Naive thymus-derived CD4-positive, alpha-beta T cell (primary cell): ENCODE measurements at regions not wholly inside any gene's neighbourhood (a gene's known extent, or its start where the extent isn't known, plus 50 kb on each side); places are given as distances from the start of the nearest gene placed in this dataset.

Experiments used
- ATAC-seq: fragments of 150-1000 bp; cut with Tn5 transposase; 2 replicates; pipeline ENCODE4 v1.10.0; 2021; ENCODE audit warnings: mild to moderate bottlenecking, moderate library complexity
- CTCF ChIA-PET: fragments of 350-600 bp; sonication (Branson Sonifier 250); formaldehyde crosslinking; loops from one replicate; lab custom pipeline; 2021; ENCODE audit warnings: antibody characterized with exemption; lab: Charles Lee
- POLR2A ChIA-PET: fragments of 350-600 bp; sonication (Branson Sonifier 250); formaldehyde crosslinking; loops from one replicate; lab custom pipeline; 2021; ENCODE audit warnings: antibody characterized with exemption, inconsistent platforms; lab: Charles Lee
- DNase-seq, 9 donors: peaks; one replicate each; pipeline versions ENCODE4 v3.0.0 to v3.0.0-alpha.2; 2020 to 2022; ENCODE audit warnings: mixed read lengths in 1 of 9
- H3K27ac ChIP-seq: one replicate; pipeline ENCODE4 v1.7.0; 2013; ENCODE audit warnings: mild to moderate bottlenecking, low read depth, low read length, moderate library complexity
- H3K27me3 ChIP-seq, 2 donors: one replicate each; pipeline ENCODE4 v1.7.0; 2013; ENCODE audit warnings: low read length in 2 of 2, mild to moderate bottlenecking in 2 of 2, moderate library complexity in 2 of 2; ENCODE audit not compliant: control insufficient read depth in 2 of 2, insufficient read depth in 2 of 2
- H3K36me3 ChIP-seq, 3 experiments: 1 replicate in 2 of 3; 2 replicates in 1 of 3; pipeline ENCODE4 v1.7.0; 2013; ENCODE audit warnings: low read length in 3 of 3, mild to moderate bottlenecking in 3 of 3, moderate library complexity in 1 of 3; ENCODE audit not compliant: insufficient read depth in 3 of 3, control insufficient read depth in 2 of 3
- H3K4me1 ChIP-seq, 2 donors: one replicate each; pipeline ENCODE4 v1.7.0; 2013; ENCODE audit warnings: low read length in 2 of 2, mild to moderate bottlenecking in 2 of 2, moderate library complexity in 1 of 2; ENCODE audit not compliant: control insufficient read depth in 2 of 2, insufficient read depth in 2 of 2
- H3K4me3 ChIP-seq: 2 replicates; pipeline ENCODE4 v1.7.0; 2013; ENCODE audit warnings: mild to moderate bottlenecking, low read length
- H3K9me3 ChIP-seq, 3 experiments: 1 replicate in 2 of 3; 2 replicates in 1 of 3; pipeline ENCODE4 v1.7.0; 2013; ENCODE audit warnings: low read length in 3 of 3; ENCODE audit not compliant: control insufficient read depth in 2 of 3
- H3K27ac Mint-ChIP-seq, 9 donors: one replicate each; pipeline ENCODE4 v1.8.0; 2020 to 2022; ENCODE audit warnings: mixed read lengths in 9 of 9, mild to moderate bottlenecking in 8 of 9, moderate library complexity in 5 of 9, inconsistent platforms in 2 of 9
- H3K27me3 Mint-ChIP-seq, 5 donors: one replicate each; pipeline ENCODE4 v1.8.0; 2021 to 2022; ENCODE audit warnings: mixed read lengths in 5 of 5, mild to moderate bottlenecking in 1 of 5
- H3K36me3 Mint-ChIP-seq, 5 donors: one replicate each; pipeline ENCODE4 v1.8.0; 2020 to 2022; ENCODE audit warnings: mixed read lengths in 5 of 5, mild to moderate bottlenecking in 3 of 5, inconsistent platforms in 1 of 5
- H3K4me1 Mint-ChIP-seq, 7 donors: one replicate each; pipeline ENCODE4 v1.8.0; 2020 to 2022; ENCODE audit warnings: mixed read lengths in 7 of 7, mild to moderate bottlenecking in 3 of 7, inconsistent platforms in 1 of 7
- H3K4me3 Mint-ChIP-seq, 10 donors: one replicate each; pipeline ENCODE4 v1.8.0; 2020 to 2022; ENCODE audit warnings: mild to moderate bottlenecking in 10 of 10, mixed read lengths in 10 of 10, moderate library complexity in 6 of 10, inconsistent platforms in 2 of 10
- H3K9me3 Mint-ChIP-seq, 11 donors: one replicate each; pipeline ENCODE4 v1.8.0; 2020 to 2022; ENCODE audit warnings: mixed read lengths in 11 of 11, mild to moderate bottlenecking in 4 of 11, inconsistent platforms in 1 of 11, moderate library complexity in 1 of 11
- intact Hi-C, 2 donors: fragments of 100-400 bp; cut with micrococcal nuclease; formaldehyde crosslinking; loops; one replicate each; pipeline ENCODE4 v1.15.1; 2023

GRCh38 chr9:86997156-86997555, 49.9 kb upstream of the GAS1 start:
- H3K4me1 Mint-ChIP-seq: no peaks in the 10 kb centered on the region
- H3K27me3 Mint-ChIP-seq: peaks cover 8 to 39% (median 15%) of the 10 kb centered on the region in 5 donors
- H3K4me1 ChIP-seq: no peaks in the 10 kb centered on the region
- no peak overlapping the region for H3K27ac Mint-ChIP-seq
- POLR2A ChIA-PET: no interaction called here
- no peak overlapping the region for H3K27ac ChIP-seq
- H3K4me3 ChIP-seq: no peak overlapping the region
- H3K27me3 ChIP-seq: no peaks in the 10 kb centered on the region
- H3K9me3 Mint-ChIP-seq: peaks cover 0 to 1% (median 0%) of the 10 kb centered on the region in 11 donors
- DNase-seq (no peak), ATAC-seq (no peak)
- H3K36me3 Mint-ChIP-seq: no peaks in the 10 kb centered on the region
- intact Hi-C loops: no loop called here
- no peak overlapping the region for H3K4me3 Mint-ChIP-seq
- CTCF ChIA-PET: no interaction called here
- no peaks in the 10 kb centered on the region for H3K36me3 ChIP-seq
- no peaks in the 10 kb centered on the region for H3K9me3 ChIP-seq

GRCh38 chr9:86997951-86998350, 50.6 kb upstream of the GAS1 start:
- no peaks in the 10 kb centered on the region for H3K4me1 ChIP-seq
- H3K27me3 ChIP-seq: no peaks in the 10 kb centered on the region
- DNase-seq: no peak
- peaks cover 0 to 8% (median under 1%) of the 10 kb centered on the region in 11 donors for H3K9me3 Mint-ChIP-seq
- CTCF ChIA-PET: interaction anchor here (0.6 to 0.7 kb wide), 2 partner anchors 173 to 203 kb away, joined by 3 read pairs; no protein-coding TSS in a partner anchor
- H3K27ac Mint-ChIP-seq: no peak overlapping the region
- no peak for ATAC-seq
- intact Hi-C loops: no loop called here
- no peak overlapping the region for H3K27ac ChIP-seq
- H3K36me3 Mint-ChIP-seq: no peaks in the 10 kb centered on the region
- no peaks in the 10 kb centered on the region for H3K4me1 Mint-ChIP-seq
- H3K36me3 ChIP-seq: no peaks in the 10 kb centered on the region
- POLR2A ChIA-PET: no interaction called here
- H3K27me3 Mint-ChIP-seq: peaks cover 4 to 33% (median 21%) of the 10 kb centered on the region in 5 donors
- H3K9me3 ChIP-seq: no peaks in the 10 kb centered on the region
- H3K4me3 Mint-ChIP-seq: no peak overlapping the region
- H3K4me3 ChIP-seq: no peak overlapping the region

GRCh38 chr9:87002517-87002916, 55.2 kb upstream of the GAS1 start:
- Histone ChIP-seq H3K27me3 (no peaks in the 10 kb centered on the region), H3K36me3 (no peaks in the 10 kb centered on the region), H3K9me3 (no peaks in the 10 kb centered on the region), H3K4me1 (no peaks in the 10 kb centered on the region), H3K27ac (no peak overlapping the region), H3K4me3 (no peak overlapping the region)
- POLR2A ChIA-PET: no interaction called here
- Mint-ChIP-seq H3K27me3 (peaks cover 2 to 28% (median 26%) of the 10 kb centered on the region in 5 donors), H3K9me3 (peaks cover 0 to 18% (median 1%) of the 10 kb centered on the region in 11 donors), H3K4me3 (no peak overlapping the region), H3K4me1 (no peaks in the 10 kb centered on the region), H3K36me3 (peaks cover 0 to 4% (median 0%) of the 10 kb centered on the region in 5 donors), H3K27ac (no peak overlapping the region)
- intact Hi-C loops: no loop called here
- CTCF ChIA-PET: no interaction called here
- ATAC-seq (no peak), DNase-seq (no peak)

GRCh38 chr9:87004016-87004415, 56.7 kb upstream of the GAS1 start:
- DNase-seq (no peak), ATAC-seq (no peak)
- Histone ChIP-seq H3K36me3 (no peaks in the 10 kb centered on the region), H3K27ac (no peak overlapping the region), H3K4me3 (no peak overlapping the region), H3K27me3 (no peaks in the 10 kb centered on the region), H3K9me3 (no peaks in the 10 kb centered on the region), H3K4me1 (no peaks in the 10 kb centered on the region)
- POLR2A ChIA-PET: no interaction called here
- CTCF ChIA-PET: no interaction called here
- H3K9me3 Mint-ChIP-seq: peaks cover 0 to 18% (median 1%) of the 10 kb centered on the region in 11 donors
- no peaks in the 10 kb centered on the region for H3K4me1 Mint-ChIP-seq
- no peak overlapping the region for H3K27ac Mint-ChIP-seq
- peaks cover 2 to 28% (median 22%) of the 10 kb centered on the region in 5 donors for H3K27me3 Mint-ChIP-seq
- intact Hi-C loops: no loop called here
- H3K36me3 Mint-ChIP-seq: peaks cover 0 to 4% (median 0%) of the 10 kb centered on the region in 5 donors
- no peak overlapping the region for H3K4me3 Mint-ChIP-seq

GRCh38 chr9:87006956-87007355, 59.6 kb upstream of the GAS1 start:
- H3K4me1 Mint-ChIP-seq: no peaks in the 10 kb centered on the region
- no peak overlapping the region for H3K27ac ChIP-seq
- H3K4me1 ChIP-seq: no peaks in the 10 kb centered on the region
- DNase-seq (no peak), ATAC-seq (no peak)
- H3K36me3 Mint-ChIP-seq: peaks cover 0 to 4% (median 0%) of the 10 kb centered on the region in 5 donors
- H3K27me3 ChIP-seq: no peaks in the 10 kb centered on the region
- peaks cover 0 to 32% (median 22%) of the 10 kb centered on the region in 5 donors for H3K27me3 Mint-ChIP-seq
- H3K9me3 Mint-ChIP-seq: peaks cover 0 to 18% (median 1%) of the 10 kb centered on the region in 11 donors
- no peaks in the 10 kb centered on the region for H3K36me3 ChIP-seq
- no peak overlapping the region for H3K27ac Mint-ChIP-seq
- no peaks in the 10 kb centered on the region for H3K9me3 ChIP-seq
- no peak overlapping the region for H3K4me3 ChIP-seq
- no peak overlapping the region for H3K4me3 Mint-ChIP-seq
- ChIA-PET CTCF (no interaction called here), POLR2A (no interaction called here)
- intact Hi-C loops: no loop called here

GRCh38 chr9:87007711-87008366, 60.5 kb upstream of the GAS1 start:
- H3K9me3 Mint-ChIP-seq: peaks cover 0 to 11% (median 1%) of the 10 kb centered on the region in 11 donors
- Histone ChIP-seq H3K36me3 (no peaks in the 10 kb centered on the region), H3K4me1 (no peaks in the 10 kb centered on the region), H3K27me3 (no peaks in the 10 kb centered on the region), H3K4me3 (no peak overlapping the region), H3K9me3 (no peaks in the 10 kb centered on the region), H3K27ac (no peak overlapping the region)
- DNase-seq (no peak), ATAC-seq (no peak)
- H3K36me3 Mint-ChIP-seq: peaks cover 0 to 4% (median 0%) of the 10 kb centered on the region in 5 donors
- no peak overlapping the region for H3K4me3 Mint-ChIP-seq
- H3K27me3 Mint-ChIP-seq: peaks cover 0 to 26% (median 21%) of the 10 kb centered on the region in 5 donors
- intact Hi-C loops: no loop called here
- H3K4me1 Mint-ChIP-seq: no peaks in the 10 kb centered on the region
- CTCF ChIA-PET: no interaction called here
- POLR2A ChIA-PET: no interaction called here
- no peak overlapping the region for H3K27ac Mint-ChIP-seq

GRCh38 chr9:87008667-87009066, 61.4 kb upstream of the GAS1 start:
- Mint-ChIP-seq H3K27ac (no peak overlapping the region), H3K4me1 (no peaks in the 10 kb centered on the region), H3K36me3 (peaks cover 0 to 3% (median 0%) of the 10 kb centered on the region in 5 donors), H3K27me3 (peaks cover 0 to 18% (median 13%) of the 10 kb centered on the region in 5 donors), H3K4me3 (no peak overlapping the region), H3K9me3 (peaks cover 0 to 3% (median 0%) of the 10 kb centered on the region in 11 donors)
- Histone ChIP-seq H3K4me1 (no peaks in the 10 kb centered on the region), H3K27me3 (no peaks in the 10 kb centered on the region), H3K27ac (no peak overlapping the region), H3K4me3 (no peak overlapping the region), H3K9me3 (no peaks in the 10 kb centered on the region), H3K36me3 (no peaks in the 10 kb centered on the region)
- DNase-seq (no peak), ATAC-seq (no peak)
- intact Hi-C loops: no loop called here
- CTCF ChIA-PET: no interaction called here
- POLR2A ChIA-PET: no interaction called here
